ENCODE measurements at regions not wholly inside any gene's neighbourhood (a gene's known extent, or its start where the extent isn't known, plus 50 kb on each side); places are given as distances from the start of the nearest gene placed in this dataset.

DNA sequence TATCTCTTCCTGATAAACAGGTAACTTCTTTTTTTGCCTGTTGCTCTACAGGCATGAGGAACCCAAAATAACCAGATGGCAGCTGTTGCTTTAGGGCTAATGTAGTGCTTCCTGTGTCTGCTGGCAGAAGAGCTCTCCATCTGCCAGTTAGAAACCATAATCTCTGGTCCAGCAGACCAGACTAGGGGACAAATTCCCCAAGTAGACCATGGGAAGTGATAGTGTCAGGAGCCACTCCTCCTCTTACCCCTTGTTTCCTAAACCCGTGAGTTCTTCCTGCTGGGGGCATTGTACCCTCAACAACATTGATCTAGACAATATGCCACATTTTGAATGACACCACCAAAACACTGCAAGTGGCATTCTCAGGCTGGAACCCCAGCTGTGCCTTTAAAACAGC, 135.9 kb downstream of the DLEU7 start:
- Mint-ChIP-seq H3K27me3 (ENCODE audit: unreplicated experiment) (peaks cover 1% of the 10 kb centered on the region), H3K4me3 (ENCODE audit: unreplicated experiment) (no peak overlapping the region), H3K4me1 (ENCODE audit: unreplicated experiment) (peaks cover 4% of the 10 kb centered on the region), H3K36me3 (ENCODE audit: unreplicated experiment) (no peaks in the 10 kb centered on the region), H3K9me3 (ENCODE audit: unreplicated experiment) (no peaks in the 10 kb centered on the region), H3K27ac (ENCODE audit: unreplicated experiment) (no peak overlapping the region)
- TF ChIP-seq, protein P1, sequence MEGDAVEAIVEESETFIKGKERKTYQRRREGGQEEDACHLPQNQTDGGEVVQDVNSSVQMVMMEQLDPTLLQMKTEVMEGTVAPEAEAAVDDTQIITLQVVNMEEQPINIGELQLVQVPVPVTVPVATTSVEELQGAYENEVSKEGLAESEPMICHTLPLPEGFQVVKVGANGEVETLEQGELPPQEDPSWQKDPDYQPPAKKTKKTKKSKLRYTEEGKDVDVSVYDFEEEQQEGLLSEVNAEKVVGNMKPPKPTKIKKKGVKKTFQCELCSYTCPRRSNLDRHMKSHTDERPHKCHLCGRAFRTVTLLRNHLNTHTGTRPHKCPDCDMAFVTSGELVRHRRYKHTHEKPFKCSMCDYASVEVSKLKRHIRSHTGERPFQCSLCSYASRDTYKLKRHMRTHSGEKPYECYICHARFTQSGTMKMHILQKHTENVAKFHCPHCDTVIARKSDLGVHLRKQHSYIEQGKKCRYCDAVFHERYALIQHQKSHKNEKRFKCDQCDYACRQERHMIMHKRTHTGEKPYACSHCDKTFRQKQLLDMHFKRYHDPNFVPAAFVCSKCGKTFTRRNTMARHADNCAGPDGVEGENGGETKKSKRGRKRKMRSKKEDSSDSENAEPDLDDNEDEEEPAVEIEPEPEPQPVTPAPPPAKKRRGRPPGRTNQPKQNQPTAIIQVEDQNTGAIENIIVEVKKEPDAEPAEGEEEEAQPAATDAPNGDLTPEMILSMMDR (IDR thresholded peaks at IDR 0.05), result no peak
- no peak for DNase-seq (ENCODE audit: extremely low spot score, unreplicated experiment)

DNA sequence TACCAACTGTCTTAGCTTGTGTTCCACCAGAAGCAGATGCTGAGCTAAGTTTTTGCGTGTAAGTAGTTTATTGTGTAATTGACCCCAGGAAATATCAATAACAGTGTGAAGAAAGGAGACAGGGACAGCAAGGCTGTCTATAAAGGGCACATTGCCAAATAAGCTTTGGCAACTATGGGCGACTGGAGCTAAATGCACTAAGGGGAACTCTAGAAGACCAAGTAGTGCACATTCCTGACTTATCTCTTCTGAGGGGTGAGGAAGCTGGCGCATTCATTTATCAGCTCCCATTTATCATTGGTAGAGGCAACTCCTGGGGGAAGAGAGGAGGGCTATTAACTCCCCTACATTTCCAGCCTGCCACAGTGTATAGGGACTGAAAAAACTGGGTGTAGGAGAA, 135.0 kb downstream of the DLEU7 start:
- TF ChIP-seq, protein P1 (IDR thresholded peaks at IDR 0.05), result no peak

DNA sequence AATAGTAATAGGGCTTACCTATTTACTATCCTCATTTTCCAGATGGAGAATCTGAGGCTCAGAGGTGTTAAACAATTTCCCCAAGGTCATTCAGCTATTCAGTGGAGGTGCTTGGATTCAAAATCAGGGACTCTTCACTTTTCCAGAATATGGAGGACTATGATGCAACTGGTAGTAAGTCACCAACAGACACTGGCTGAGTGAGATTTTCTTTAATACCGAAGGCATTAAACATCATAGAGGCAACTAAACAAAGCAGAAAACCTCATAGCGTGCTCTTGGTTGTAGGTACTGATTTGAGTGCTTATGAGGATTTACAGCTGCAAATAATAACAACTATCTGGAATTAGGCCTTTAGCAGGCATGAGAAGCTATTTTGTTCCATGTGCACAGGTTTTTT, 134.4 kb downstream of the DLEU7 start:
- peaks cover 8% of the 10 kb centered on the region for H3K4me1 Mint-ChIP-seq (ENCODE audit: unreplicated experiment)
- no peaks in the 10 kb centered on the region for H3K36me3 Mint-ChIP-seq (ENCODE audit: unreplicated experiment)
- H3K9me3 Mint-ChIP-seq (ENCODE audit: unreplicated experiment), result no peaks in the 10 kb centered on the region
- H3K27me3 Mint-ChIP-seq (ENCODE audit: unreplicated experiment), result peaks cover 7% of the 10 kb centered on the region
- H3K27ac Mint-ChIP-seq (ENCODE audit: unreplicated experiment), result no peak overlapping the region
- DNase-seq (ENCODE audit: extremely low spot score, unreplicated experiment), result no peak
- TF ChIP-seq, protein P1 (IDR thresholded peaks at IDR 0.05), result no peak
- H3K4me3 Mint-ChIP-seq (ENCODE audit: unreplicated experiment), result no peak overlapping the region

More for the DNA sequence above, 135.0 kb downstream of the DLEU7 start:
- H3K4me1 Mint-ChIP-seq (ENCODE audit: unreplicated experiment), result peaks cover 5% of the 10 kb centered on the region
- no peak overlapping the region for H3K27ac Mint-ChIP-seq (ENCODE audit: unreplicated experiment)
- H3K9me3 Mint-ChIP-seq (ENCODE audit: unreplicated experiment), result no peaks in the 10 kb centered on the region
- H3K4me3 Mint-ChIP-seq (ENCODE audit: unreplicated experiment), result no peak overlapping the region
- DNase-seq (ENCODE audit: extremely low spot score, unreplicated experiment), result no peak
- peaks cover 7% of the 10 kb centered on the region for H3K27me3 Mint-ChIP-seq (ENCODE audit: unreplicated experiment)
- no peaks in the 10 kb centered on the region for H3K36me3 Mint-ChIP-seq (ENCODE audit: unreplicated experiment)

DNA sequence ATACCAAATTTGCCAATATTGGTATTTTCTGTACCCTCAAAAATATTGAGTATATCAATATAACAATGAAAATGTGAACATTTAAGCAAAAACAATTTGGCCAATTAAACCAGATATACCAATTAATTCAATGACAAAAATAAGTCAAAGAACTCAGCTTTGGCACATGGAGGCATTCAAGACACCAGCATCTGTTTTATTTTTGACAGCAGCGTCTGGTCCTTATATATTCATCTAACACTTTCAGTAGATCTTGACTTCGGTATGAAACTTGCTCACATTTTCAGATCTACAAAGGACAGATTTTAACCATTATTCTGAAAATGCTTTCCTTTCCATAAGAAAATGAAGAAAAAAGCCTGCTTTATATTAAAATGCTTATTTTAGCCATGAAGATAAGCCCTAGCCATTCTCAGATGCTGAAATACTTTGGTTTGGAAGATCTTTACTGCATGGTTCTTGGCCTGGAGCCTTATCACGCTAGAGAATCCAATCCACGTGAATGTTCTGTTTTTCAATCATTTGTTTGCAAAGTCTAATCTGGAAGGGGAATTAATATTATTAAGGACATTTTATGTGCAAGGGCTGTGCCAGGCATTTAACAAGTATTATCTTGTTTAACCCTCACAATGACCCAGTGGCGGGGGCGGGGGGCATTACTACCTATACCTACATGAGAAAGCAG, 132.2 kb downstream of the DLEU7 start:
- no peaks in the 10 kb centered on the region for H3K36me3 Mint-ChIP-seq (ENCODE audit: unreplicated experiment)
- TF ChIP-seq, protein P1 (IDR thresholded peaks at IDR 0.05), result no peak
- H3K4me1 Mint-ChIP-seq (ENCODE audit: unreplicated experiment), result peaks cover 12% of the 10 kb centered on the region
- H3K27ac Mint-ChIP-seq (ENCODE audit: unreplicated experiment), result no peak overlapping the region
- H3K4me3 Mint-ChIP-seq (ENCODE audit: unreplicated experiment), result no peak overlapping the region
- H3K27me3 Mint-ChIP-seq (ENCODE audit: unreplicated experiment), result peaks cover 7% of the 10 kb centered on the region
- DNase-seq (ENCODE audit: extremely low spot score, unreplicated experiment), result no peak
- no peaks in the 10 kb centered on the region for H3K9me3 Mint-ChIP-seq (ENCODE audit: unreplicated experiment)

DNA sequence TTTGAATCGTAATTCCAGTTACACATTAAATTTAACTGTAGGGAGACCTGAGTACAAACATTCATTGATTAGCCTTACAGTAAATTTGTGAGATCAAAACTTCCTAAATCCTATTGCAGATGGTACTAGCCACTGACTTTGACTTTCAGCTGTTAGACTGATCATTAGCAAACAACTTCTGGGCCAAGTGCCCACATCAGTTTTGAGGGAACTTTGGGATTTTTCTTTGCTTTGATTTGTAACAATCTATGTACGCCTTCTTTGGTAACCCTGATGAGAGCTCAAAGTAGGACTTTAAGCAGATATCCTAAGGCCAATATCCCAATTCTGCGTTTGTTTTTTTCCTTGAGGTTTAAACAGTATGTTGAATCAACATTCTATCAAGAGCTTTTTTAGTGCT, 131.5 kb downstream of the DLEU7 start:
- TF ChIP-seq, protein P1 (IDR thresholded peaks at IDR 0.05), result no peak
- H3K27ac Mint-ChIP-seq (ENCODE audit: unreplicated experiment), result no peak overlapping the region

More for the DNA sequence above, 131.5 kb downstream of the DLEU7 start:
- DNase-seq (ENCODE audit: extremely low spot score, unreplicated experiment), result no peak
- Mint-ChIP-seq H3K27me3 (ENCODE audit: unreplicated experiment) (peaks cover 7% of the 10 kb centered on the region), H3K4me1 (ENCODE audit: unreplicated experiment) (peaks cover 12% of the 10 kb centered on the region), H3K36me3 (ENCODE audit: unreplicated experiment) (no peaks in the 10 kb centered on the region), H3K4me3 (ENCODE audit: unreplicated experiment) (no peak overlapping the region), H3K9me3 (ENCODE audit: unreplicated experiment) (no peaks in the 10 kb centered on the region)
